ENCODE measurements at regions not wholly inside any gene's neighbourhood (a gene's known extent, or its start where the extent isn't known, plus 50 kb on each side); places are given as distances from the start of the nearest gene placed in this dataset.
A peak's percentile ranks its signal among the peaks of the same experiment; 100 is the strongest.

DNA sequence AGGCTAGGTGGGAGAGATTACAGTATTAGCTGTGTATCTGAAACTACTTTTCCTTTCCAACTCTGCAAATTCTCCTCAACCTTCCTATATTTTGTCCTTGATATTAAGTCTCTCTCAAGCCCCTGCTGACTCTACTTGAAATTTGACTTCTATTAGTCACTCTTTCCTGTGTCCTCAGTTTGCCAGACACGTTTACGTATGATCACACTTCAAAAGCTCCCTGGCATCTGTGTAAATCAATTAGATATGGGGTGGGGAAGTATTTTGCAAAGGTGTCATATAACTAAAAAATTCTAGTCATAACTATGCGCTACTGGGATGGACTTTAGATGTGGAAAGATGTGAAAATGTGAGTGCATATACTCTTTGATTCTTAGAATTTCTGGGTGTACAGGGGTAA lies 67.4 kb upstream of the ARHGAP24 start:
- DNase-seq = no peak

DNA sequence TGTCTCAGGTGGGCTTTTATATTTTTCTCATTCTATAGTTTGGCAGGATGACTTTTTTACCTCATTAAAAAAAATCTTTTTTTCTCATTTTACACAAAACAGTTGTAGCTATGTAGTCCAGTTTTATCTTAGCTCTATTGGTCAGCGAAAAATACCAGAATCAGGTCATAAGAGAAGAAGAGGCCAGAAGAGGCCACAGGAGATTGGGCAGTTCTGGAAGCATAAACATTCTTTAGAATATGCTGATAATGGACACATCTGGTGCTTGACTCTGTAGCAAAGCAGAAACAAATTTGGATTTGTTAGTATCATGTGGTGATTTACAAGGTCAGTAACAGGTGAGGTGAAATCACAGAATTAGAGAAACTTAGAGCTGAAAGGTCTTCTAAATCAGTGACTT lies 66.6 kb upstream of the ARHGAP24 start:
- no peak for DNase-seq

DNA sequence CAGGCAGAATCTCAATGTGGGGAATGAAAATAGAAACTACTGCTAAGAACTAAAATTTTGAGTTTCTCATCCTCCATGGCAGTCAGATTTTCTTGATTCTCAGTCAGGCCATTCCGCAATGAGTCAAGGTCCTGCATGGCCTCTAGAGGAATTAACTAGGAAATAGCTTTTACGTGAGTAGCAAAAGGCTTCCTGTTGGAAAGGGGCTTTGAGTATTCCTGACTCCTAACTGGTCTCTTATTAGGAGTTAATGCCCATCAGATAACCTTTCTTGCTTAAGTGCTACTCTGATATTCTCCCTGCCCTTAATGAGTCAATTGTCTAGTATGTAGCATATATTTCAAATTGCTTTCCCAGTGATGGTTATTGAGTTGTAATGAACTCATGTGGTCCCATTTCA lies 65.7 kb upstream of the ARHGAP24 start:
- no peak for DNase-seq

DNA sequence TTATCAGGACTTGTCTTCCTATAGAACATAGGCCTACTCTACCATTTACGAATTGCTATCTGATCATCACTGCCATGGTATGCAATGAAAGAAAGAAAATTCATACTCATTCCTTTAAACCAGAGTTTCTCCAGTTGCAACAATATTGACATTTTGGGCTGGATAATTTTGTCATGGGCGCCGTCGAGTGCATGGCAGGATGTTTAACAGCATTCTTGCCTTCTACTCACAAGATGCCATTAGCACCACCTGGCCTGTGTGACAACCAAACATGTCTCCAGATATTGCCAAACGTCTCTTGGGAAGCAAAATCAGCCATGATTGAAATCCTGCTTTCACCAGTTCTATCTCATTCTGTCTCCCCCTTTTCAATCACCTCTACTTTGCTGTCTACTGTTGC lies 63.6 kb upstream of the ARHGAP24 start:
- no peak for DNase-seq

DNA sequence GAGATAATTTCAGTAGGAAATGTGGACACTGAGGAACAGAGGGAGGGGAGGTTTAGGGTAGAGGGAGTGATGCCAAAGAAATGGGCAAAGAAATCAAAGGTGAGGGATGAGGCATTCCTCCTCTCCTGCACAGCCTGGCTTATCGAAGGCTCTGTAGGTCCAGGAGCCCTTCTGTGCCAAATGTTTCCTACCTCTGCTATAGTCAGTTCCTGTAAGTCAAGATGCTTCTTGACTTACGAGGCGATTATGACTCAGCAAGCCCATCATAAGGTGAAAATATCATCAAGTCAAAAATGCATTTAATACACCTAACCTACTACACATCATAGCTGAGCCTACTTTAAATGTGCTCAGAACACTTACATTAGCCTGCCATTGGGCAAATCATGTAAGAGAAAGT lies 60.0 kb upstream of the ARHGAP24 start:
- DNase-seq = no peak

DNA sequence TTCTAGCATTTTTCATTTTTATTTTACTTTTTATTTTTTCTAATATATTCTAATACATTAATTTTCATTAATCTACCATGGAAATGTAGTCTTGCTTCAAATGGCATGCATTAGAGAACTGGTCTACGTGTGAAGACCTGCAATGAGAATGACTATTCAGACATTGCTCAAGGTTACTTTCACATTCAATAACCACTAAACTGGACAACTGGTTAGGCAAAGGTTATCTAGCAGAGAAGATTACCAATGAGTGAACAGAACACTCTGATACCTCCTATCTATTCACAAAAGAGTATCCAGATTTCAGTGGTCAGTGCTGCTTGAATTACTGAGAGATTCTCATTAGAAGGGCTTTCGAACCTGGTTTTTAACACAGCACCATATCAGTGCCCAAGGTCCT lies 58.9 kb upstream of the ARHGAP24 start:
- DNase-seq = no peak

DNA sequence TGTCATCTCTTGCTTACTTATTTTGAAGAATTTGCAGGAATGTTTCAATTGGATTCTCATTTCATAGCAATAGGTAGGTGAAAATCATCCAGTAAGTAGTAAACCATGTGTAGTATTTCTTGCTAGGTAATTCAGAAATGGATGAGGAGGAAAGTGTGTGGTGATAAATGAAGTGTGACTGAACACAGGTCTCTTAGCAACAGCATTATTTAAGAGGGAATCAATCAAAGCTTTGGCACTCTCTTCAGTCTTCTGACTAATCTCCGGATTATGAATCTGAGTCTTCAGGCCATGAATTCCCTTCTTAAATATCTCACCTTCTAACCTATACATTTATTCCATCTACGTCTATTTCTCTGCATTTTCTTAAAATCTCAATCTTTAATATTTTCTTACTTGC lies 55.8 kb upstream of the ARHGAP24 start:
- DNase-seq = no peak

DNA sequence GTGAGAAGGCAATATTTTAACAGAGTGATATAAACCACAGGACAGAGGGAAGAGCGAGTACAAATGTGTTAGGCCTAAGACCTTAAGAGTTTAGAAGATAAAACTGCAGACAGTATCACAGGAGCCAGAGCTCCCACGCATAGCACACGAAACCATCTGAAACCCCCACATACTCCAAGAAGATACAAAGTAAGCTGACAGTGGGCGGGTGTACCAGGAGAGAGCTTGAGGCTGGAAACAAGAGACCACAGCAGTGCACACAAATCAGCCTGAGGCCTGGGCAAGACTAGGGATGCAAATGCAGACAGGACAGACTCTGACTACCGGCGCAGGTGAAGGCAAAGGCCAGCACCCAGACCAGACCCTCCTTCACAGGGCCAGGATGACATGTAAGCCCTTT lies 54.1 kb upstream of the ARHGAP24 start:
- peak in 1 of 2 experiments; percentile 16 for DNase-seq

DNA sequence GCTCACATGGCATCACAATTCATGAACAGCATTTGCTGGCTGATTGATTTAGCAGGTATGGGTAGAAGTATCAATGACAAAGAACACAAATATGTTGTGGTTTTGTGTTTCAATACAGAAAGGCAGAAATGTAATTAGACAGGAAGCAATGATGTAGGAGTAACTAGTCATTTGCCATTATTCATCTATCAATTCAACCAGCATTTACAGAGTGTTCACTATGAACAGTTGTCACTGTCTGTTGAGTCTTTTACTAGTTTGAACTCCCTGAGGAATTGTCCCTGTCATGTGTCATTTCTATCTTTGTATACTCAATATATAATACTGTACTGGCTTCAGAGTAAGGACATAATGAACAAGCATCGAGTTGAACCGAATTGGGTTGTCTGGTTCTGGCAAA lies 51.5 kb upstream of the ARHGAP24 start:
- DNase-seq = no peak
